H1 (cell line): ENCODE measurements at regions not wholly inside any gene's neighbourhood (a gene's known extent, or its start where the extent isn't known, plus 50 kb on each side); places are given as distances from the start of the nearest gene placed in this dataset.

Experiments used
- BCL11A ChIP-seq, 2 experiments: IDR thresholded peaks; one replicate each; pipeline ENCODE4 v1.6.1; 2011; ENCODE audit warnings: low read depth in 2 of 2, low read length in 2 of 2, mild to moderate bottlenecking in 2 of 2
- BRCA1 ChIP-seq: IDR thresholded peaks from 2 replicates; pipeline ENCODE4 v1.6.1; 2012; ENCODE audit warnings: low read depth, low read length, improper control_type of control experiment
- HDAC6 ChIP-seq: IDR thresholded peaks from one replicate; pipeline ENCODE4 v1.7.1; 2012; ENCODE audit warnings: low read depth, mild to moderate bottlenecking, inconsistent platforms, low read length, moderate library complexity
- SIRT6 ChIP-seq: IDR thresholded peaks from one replicate; pipeline ENCODE4 v1.7.1; 2012; ENCODE audit warnings: low read length, inconsistent platforms
- TF ChIP-seq, protein P1 (sequence below): IDR thresholded peaks from 2 replicates; pipeline ENCODE4 v1.6.1; 2011; ENCODE audit warnings: low read length, improper control_type of control experiment

DNA sequence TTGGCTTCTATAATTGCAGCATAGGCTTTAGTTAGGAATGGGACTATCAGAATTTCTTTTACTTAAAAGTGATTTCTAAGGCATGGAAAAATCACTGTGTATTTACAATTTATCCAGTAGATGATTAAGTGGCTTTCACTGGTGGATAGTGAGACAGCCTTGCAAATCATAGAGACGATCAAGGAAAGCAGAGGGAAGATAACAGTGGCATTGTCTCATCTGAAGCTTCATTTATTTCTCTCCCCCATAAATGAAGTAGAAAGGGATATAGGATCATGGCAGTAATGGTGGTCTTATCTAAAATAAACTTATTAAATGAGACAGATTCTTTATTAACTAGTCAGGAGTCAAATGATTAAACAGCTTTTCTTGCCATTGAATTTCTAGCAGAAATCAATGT lies 224.2 kb upstream of the ANO5 start (continued):
- TF ChIP-seq, protein P1, sequence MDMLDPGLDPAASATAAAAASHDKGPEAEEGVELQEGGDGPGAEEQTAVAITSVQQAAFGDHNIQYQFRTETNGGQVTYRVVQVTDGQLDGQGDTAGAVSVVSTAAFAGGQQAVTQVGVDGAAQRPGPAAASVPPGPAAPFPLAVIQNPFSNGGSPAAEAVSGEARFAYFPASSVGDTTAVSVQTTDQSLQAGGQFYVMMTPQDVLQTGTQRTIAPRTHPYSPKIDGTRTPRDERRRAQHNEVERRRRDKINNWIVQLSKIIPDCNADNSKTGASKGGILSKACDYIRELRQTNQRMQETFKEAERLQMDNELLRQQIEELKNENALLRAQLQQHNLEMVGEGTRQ, result no peak
- TF ChIP-seq BRCA1 (no peak), BCL11A (IDR thresholded peaks at IDR 0.05; ENCODE audit: low read depth in 2 of 2, low read length in 2 of 2) (no peak), HDAC6 (no peak), SIRT6 (no peak)
